ENCODE measurements at regions not wholly inside any gene's neighbourhood (a gene's known extent, or its start where the extent isn't known, plus 50 kb on each side); places are given as distances from the start of the nearest gene placed in this dataset.

DNA sequence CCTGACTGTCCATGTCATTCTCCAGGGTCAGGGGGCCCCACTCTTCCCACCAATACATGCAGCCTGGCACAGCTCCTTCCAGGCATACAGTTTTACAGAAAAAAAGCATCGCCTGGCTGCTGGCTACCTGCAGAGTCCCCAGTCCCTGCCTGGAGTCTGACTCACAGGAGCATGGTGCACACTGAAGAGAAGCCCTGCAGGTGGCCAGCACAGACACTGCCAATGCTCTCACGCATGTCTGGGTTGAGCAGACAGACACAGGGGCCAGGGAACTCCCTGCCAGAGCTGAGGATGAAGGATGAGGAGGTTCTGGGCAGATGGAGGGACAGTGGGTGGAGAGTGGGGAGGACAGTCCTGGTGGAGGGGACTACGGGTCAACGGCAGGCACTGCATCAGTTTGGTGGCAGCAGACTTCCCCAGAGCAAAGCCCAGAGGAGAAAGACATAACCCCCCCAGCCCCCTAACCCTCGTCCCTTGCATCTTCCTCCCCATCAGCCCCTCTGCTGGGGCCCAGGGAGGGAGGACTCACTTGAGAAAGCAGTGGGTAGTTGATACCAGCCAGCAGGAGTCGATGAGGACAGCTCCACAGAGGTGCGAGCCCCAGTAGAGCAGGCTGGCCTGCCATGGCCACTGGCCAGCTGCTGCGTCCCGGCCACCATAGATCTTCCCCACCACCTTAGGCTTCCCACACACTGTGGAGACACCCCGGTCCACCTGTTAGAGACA, 72.9 kb upstream of the SPTLC1 start:
- DNase-seq (no peak), ATAC-seq (no peak)
- intact Hi-C loops (cut with DNase I, micrococcal nuclease): no loop called here

DNA sequence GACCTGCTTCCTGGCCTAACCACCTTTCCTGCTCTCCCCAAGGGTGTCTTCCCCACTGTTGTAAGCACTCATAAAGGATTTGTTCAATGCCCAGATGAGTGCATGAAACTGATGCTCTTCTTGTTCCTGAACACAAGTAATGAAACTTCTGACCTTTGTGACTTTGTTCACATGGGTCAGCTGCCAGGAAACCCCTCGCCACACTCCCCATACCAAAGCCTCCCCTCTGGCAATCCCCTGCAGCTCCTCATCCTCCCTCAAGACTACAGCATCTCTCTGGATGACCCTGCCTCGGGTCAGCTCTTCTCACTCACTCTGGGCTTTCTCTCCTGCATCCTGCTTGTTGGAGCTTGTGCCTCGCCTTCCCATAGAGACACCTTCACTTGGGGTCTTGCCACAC, 72.2 kb upstream of the SPTLC1 start:
- no peak for DNase-seq
- no peak for ATAC-seq
- intact Hi-C loops (cut with DNase I, micrococcal nuclease): no loop called here

DNA sequence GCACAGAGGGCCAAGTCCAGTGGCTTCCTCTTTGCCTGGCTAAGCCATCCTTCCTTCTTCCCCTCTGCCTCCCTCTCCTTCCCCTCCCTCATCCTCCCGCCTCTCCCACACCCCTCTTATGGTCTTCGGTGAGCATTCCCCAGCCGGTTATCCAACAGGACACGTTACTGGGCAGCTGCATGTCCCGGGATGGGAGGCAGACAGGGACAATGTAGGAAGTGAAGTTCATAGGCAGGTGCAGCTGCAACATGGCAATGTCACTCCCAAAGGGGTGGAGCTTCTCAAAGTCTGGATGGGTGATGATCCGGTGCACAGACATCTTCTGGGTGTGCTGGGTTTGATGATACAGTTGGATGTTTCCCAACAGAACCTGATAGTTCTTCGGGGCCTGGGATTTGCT, 71.4 kb upstream of the SPTLC1 start:
- DNase-seq: no peak
- intact Hi-C loops (cut with DNase I, micrococcal nuclease): no loop called here
- ATAC-seq: no peak

DNA sequence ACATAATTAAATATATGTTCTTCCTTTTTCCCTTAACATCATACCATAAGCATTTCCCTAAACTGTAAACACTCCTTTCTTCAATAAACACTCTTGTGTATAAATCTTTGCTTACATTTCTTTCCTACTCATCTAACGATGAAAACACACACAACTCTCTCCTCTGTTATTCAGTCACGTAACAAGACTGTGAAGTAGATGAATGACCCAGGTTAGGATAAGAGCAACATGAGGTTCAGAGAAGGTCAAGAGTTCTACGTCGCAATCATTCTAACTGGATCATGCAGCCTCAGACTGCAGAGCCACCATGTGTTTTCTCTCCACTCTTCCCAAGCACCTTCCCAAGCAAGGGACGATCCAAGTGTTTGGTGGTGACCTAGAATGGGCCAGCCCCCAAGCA, 70.5 kb upstream of the SPTLC1 start:
- intact Hi-C loops (cut with DNase I, micrococcal nuclease): no loop called here
- DNase-seq (no peak), ATAC-seq (no peak)

DNA sequence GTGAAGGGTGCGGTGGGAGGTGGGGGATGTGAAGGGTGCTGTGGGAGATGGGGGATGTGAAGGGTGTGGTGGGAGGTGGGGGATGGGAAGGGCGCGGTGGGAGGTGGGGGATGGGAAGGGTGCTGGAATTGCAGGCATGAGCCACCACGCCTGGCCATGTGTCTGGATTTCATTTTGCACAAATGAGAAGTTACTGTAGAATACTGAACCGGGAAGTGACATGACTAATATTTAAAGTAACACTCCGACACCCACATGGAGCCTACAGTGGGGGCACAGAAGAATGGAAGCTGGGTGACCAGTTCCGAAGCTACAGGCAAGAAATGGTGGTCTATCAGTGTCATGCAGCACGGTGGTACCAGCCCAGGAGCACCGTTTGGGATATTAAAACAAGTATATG, 69.9 kb upstream of the SPTLC1 start:
- DNase-seq: no peak
- ATAC-seq: no peak
- intact Hi-C loops (cut with DNase I, micrococcal nuclease): no loop called here

DNA sequence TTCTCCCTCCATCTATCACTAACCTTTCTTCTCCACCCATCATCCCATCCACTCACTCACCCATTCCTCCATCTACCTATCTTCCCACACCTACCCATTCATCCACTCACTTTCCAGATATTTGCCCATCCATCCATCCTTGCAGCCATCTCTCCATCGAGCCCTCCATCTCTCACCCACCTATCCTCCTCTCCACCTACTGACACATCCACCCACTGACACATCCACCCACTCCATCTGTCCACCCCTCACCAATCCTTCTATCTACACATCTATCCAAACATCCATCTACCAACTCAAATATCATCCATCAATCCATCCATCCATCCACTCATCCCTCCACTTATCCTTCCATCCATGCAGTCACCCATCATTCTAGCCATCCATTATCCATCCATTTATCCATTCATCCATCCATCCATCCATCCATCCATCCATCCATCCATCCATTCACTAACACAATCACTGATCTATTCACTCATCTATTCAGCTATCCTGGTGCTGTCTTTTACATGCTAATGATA, 68.9 kb upstream of the SPTLC1 start:
- DNase-seq (no peak), ATAC-seq (no peak)
- intact Hi-C loops (cut with DNase I, micrococcal nuclease): no loop called here

DNA sequence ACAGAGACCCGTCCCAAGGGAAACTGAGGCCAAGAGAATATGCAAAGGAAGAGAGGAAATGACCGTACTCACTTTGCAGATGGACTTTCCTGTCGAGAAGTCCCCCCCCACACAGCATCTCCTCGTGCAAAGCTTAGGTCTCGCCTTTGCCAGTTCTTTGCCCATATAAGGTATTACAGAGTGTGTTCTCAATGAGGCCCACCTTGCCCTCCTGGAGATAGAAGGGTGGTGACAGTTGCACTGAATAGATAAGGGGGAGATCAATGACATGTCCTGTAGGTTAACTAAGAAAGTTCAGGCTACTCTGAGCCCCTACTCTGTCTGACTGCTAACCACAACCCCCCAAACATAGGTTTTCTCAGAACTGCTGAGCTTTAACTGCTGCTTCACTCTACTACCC, 68.2 kb upstream of the SPTLC1 start:
- intact Hi-C loops (cut with DNase I, micrococcal nuclease): no loop called here
- DNase-seq: no peak
- ATAC-seq: no peak

DNA sequence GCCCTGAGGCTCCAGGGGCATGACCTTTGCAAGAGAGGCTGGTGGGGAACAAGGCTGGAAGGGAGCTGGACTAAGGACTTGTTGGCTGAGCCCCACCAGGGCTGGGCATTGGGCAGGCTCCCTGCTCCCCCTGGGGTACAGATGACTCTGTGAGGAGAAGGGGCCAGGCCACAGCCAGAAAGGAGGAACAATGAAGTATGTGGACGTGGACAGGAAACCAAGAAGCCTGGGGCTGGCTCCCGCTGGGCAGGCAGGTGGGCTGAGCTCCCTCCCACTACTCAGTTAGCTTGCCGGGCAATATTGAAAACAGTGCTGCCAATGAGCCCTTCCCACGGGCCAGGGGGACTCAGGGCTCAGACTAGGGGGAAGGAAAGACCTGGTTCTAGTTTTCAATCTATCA, 66.1 kb upstream of the SPTLC1 start:
- no peak for DNase-seq
- no peak for ATAC-seq
- intact Hi-C loops (cut with DNase I, micrococcal nuclease): no loop called here

DNA sequence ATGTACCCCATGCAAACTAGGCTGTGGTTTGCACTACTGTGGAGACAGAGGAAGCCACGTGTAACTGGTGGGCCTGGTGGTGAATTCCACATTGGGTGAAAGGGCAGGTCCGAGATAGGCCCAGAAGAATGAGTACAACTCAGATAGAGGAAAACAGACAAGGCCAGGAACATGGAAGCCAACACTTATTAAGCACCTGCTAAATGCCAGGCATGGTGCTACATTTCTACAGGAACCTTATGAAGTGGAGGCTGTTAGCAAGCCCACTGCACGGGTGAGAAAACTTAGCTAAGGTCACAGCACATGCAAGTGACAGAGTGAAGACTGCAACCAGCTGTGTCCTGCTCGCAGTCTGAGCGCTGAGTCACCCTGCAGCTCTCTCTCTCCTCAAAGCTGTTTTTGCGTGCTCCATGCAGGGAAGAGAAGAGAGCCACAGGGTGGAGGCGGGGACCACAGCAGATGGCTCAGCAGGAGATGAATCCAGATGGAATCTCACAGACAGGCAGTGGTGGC, 65.5 kb upstream of the SPTLC1 start:
- DNase-seq (peak in 1 of 2 donors; percentile 8), ATAC-seq (no peak)
- intact Hi-C loops (cut with DNase I, micrococcal nuclease): no loop called here

DNA sequence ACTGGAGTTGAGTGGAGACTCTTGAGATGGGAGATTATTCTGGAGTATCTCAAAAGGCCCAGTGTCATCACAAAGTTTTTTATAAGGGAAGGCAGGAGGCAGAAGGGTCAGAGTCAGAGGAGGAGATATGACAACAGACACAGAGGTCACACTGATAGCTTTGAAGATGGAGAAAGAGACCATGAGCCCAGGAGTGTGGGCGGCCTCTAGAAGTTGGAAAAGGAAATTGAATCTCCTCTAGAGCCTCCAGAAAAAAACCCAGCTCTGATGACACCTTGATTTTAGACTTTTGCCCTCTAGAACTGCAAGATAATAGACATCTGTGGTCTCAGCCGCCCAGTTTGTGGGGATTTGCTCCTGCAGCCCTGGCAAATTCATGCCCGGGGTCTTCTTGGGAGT, 64.8 kb upstream of the SPTLC1 start:
- intact Hi-C loops (cut with DNase I, micrococcal nuclease): no loop called here
- no peak for ATAC-seq

DNA sequence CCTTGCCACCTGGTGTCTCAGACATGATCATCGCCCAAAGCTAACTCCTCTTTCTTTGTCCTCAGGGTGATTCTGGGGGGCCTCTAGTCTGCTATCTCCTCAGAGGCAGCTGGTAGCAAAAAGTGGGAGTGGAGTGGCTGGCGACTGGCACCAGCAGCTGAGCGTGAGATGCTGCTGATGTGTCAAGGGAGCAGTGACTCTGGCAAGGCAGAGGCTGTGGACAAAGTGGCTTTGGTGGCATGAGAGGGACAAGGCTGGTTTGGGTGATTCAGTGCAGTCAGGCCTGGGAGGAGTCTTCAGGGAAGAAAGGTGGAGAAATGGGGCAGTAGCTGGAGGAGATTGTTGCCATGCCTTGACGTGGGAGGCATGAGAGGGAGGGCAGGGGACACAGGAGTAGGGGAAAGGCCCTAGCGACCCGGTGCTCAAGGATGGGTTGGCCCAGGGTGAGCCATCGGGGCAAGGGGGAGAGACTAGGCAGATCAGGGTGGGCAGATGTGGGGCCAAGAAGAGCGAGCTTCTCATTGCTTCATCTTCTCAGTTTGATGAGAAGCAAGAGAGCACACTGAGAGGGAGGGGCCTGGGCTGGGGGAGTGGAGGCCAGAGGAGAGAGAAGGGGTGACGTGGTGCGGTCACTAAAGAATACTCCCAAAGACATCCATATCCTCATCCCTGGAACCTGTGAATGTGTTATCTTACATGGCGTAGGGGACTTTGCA, 64.2 kb upstream of the SPTLC1 start:
- ATAC-seq: no peak
- DNase-seq: no peak
- intact Hi-C loops (cut with DNase I, micrococcal nuclease): no loop called here

More for the DNA sequence above, 64.8 kb upstream of the SPTLC1 start:
- DNase-seq: no peak

DNA sequence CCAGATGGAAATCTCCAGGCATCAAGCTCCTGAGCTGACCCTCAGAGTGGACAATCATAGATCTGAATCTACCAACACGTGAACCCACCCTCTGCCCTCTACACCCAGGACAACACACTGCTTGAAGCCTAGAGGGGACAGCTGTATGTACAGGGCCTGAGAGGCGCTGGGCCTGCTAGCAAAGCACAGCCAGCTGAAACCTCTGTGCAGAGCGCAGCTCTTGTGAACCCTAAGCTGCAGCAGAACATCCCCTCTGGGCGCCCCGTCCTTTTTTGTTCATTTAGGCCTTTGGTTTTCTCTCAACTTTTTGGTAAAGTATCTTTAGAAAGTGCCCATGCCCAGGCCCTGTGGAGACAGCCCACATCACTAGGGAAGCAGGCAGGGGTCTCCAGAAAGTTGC, 62.4 kb upstream of the SPTLC1 start:
- ATAC-seq: no peak
- DNase-seq: no peak
- intact Hi-C loops (cut with DNase I, micrococcal nuclease): no loop called here

DNA sequence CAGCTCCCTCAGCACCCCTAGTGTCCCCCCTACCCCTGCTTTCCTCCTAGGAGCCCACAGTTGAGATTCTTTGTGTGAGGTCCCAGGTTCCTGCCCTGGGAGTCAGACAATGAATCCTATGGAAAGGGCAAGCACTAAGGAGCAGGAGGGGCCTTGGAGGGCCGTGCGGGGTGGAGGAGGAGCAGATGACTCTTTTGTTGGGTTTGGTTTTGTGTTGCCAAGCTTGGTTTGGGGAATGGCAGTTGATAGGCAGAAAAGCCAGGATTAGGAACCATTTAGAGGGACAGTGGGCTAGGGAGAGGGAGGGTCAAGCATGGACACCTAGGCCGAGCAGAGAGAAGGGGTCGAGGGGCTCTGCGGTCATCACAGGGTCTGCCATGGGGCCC, 61.6 kb upstream of the SPTLC1 start:
- no peak for ATAC-seq
- intact Hi-C loops (cut with DNase I, micrococcal nuclease): no loop called here
- no peak for DNase-seq

DNA sequence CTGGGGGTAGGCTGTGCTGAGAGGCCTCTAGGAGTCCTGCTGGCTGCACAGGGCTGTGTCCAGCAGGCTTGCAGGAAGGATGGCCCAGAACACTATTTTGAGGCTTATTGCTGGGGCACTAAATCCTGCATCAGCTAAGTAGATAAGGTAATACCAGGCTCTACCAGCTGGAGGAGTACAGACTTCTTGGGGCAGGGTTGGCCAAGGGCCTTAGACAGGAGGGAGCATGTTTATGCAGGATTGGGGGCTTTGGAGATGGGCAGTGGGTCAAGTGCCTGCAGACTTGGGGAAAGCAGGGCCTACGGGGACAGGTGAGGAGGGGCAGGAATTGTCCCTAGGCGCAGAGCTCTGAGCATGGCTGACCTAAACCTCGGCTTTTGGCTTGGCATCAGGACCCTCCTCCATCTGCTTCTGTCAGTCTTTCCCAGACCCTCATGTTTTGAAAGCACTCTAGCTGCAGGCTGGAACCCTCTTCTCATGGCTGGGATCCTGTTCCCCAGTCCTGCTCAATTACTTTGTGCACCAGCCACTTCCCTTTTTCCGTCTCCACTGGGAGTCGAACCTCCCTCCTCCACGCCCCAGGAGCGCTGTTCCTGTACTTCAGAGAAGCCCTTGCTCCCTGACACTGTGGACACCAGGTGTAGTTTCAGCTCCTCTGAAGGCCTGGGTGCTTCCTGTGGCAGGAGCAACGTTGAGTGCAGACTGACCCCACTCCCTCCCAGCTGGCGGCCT, 61.0 kb upstream of the SPTLC1 start:
- DNase-seq (no peak), ATAC-seq (no peak)
- intact Hi-C loops (cut with DNase I, micrococcal nuclease): no loop called here

DNA sequence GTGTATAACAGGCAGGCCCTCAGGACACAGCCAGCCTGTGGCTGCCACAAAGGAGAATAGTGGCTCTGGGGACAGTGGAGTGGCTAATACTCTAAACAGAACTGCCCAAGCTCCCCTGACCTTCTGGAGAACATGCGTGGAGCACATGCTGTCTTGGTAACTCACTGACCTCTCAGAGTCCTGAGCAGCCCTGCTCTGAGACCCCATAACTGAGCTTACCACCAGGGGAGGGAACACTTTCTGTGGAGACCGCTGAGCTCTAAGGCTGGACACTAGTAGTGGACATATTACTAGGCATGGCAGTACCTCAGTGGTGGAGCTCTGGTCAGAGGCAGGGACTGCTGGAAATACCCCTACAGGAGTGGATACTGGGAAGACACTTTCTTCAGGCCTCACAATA, 60.2 kb upstream of the SPTLC1 start:
- ATAC-seq (no peak), DNase-seq (no peak)
- intact Hi-C loops (cut with DNase I, micrococcal nuclease): no loop called here

DNA sequence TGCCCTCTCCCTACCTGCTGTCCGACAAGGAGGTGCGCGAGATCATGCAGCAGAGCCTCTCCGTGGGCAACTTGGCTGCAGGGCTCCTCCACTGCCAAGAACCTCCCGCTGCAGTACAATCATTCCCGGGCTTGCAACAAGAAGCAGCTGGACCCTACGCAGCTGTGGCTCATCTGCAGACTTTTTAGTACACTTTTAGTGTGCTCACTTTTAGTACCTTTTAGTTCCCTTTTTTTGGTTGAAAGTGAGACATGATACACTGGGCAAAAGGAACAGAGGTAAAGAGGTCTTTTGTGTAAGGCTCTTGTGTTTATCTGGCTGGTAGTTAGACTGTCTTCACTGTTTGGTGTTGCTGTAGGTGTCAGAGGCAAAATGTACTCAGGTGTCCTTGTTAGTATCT, 58.1 kb upstream of the SPTLC1 start:
- DNase-seq (no peak), ATAC-seq (no peak)
- intact Hi-C loops (cut with DNase I, micrococcal nuclease): no loop called here

DNA sequence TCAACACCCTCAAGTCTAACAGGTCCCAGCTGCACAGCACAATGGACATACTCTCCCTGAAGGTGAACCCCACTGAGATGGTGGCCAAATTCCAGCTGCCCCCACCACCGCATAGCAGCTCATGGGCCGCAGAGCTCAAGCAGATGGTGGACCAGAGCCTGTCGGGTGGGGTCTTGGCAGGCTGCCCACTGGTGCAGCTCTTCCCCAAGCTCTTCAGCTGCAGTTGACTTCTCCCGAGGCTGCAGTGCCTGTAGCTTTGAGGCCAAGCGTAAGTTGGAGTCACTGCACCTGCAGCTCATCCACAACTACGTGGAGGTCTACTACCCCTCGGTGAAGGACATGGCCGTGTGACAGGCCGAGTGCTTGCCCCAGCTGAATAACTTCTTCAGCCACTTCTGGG, 56.6 kb upstream of the SPTLC1 start:
- ATAC-seq (no peak), DNase-seq (no peak)
- intact Hi-C loops (cut with DNase I, micrococcal nuclease): no loop called here

DNA sequence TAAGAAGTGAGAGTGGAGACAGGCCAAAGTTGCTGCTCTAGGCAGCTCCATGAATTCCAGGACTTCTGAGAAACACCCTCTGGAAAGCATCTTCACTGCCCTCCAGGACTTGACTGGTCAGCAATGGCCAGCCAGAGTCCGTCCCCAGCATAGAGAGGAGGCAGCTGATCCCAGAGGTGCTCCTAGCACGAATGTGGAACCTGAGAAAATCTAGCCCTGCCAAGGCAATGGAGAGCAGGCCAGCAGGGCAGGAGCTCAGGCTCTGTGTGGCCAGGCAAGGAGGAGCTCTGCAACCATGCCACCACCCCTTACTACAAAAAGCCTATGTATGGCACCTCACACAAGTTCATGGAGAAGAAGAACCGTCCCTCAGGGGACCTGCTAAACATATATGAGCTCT, 56.1 kb upstream of the SPTLC1 start:
- ATAC-seq (no peak), DNase-seq (no peak)
- intact Hi-C loops (cut with DNase I, micrococcal nuclease): no loop called here

DNA sequence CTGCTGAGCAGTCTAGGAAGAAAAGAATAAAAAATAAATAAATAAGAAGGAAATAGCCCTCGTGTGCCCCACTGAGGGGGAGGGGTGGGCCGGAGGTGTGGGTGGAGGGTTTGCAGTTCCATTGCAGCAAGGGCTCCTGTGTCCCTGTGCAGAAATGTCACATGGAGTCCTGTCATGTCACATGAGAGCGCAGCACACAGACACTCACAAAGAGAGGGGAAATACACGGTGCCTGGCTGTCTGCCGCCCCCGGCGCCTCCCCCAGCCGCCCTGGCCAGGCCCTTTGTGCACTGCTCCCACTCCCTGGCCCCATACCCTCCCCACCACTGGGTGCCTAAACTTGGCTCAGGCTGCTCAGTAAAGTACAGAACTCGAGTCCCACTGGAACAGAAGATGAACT, 55.6 kb upstream of the SPTLC1 start:
- intact Hi-C loops (cut with DNase I, micrococcal nuclease): no loop called here
- no peak for ATAC-seq
- no peak for DNase-seq

DNA sequence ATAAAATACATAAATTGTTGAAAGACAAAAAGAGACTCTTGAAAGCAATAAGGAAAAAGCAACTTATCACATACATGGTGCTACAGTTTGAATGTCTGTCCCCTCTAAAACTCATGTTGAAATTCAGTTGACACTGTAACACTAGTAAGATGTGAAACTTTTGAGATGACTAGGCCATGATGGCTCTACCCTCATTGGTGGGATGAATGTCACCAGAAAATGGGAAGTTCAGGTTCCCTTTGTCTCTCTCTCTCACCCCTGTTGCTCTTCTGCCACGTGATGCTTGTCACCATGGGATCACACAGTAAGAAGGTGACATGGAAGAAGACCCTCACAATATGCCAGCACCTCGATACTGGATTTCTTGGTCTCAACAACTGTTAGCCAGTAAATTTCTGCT, 50.3 kb upstream of the SPTLC1 start:
- DNase-seq: no peak
- intact Hi-C loops (cut with DNase I, micrococcal nuclease): no loop called here
- ATAC-seq: no peak
